SK-N-SH (cell line): ENCODE measurements at regions not wholly inside any gene's neighbourhood (a gene's known extent, or its start where the extent isn't known, plus 50 kb on each side); places are given as distances from the start of the nearest gene placed in this dataset.

Source experiments
- CTCF ChIA-PET: fragments of 300-600, 350-600 bp; formaldehyde crosslinking; extraction: SDS; loops from one replicate; lab custom pipeline; 2021; lab: Yijun Ruan, JAX
- POLR2A ChIA-PET: fragments of 350-600 bp; sonication (Branson Sonifier 250); formaldehyde crosslinking; extraction: SDS; loops from one replicate; lab custom pipeline; 2020; ENCODE audit warnings: antibody characterized with exemption, inconsistent platforms; lab: Yijun Ruan, JAX
- DNase-seq: peaks from one replicate; pipeline ENCODE4 v3.0.0; 2012
- H2AFZ ChIP-seq: fragments of 200-600 bp; sonication (generic); 2 replicates; pipeline ENCODE4 v1.8.1; 2016; ENCODE audit warnings: antibody characterized with exemption, mild to moderate bottlenecking, low read depth
- H3F3A ChIP-seq: fragments of 200-600 bp; sonication (generic); replicated peaks from 2 replicates; pipeline ENCODE3; 2016; ENCODE audit warnings: antibody characterized with exemption, mild to moderate bottlenecking; ENCODE audit not compliant: insufficient read depth
- H3K27ac ChIP-seq, 2 experiments: fragments of 200-500 bp in 1 of 2; fragments of 200-600 bp in 1 of 2; sonication (Bioruptor generic) in 1 of 2; sonication (generic), shearing (Covaris generic) in 1 of 2; 2 replicates each; pipeline versions ENCODE4 v1.5.1 to v1.6.1; 2014 to 2016; ENCODE audit warnings: low read depth in 2 of 2, inconsistent platforms in 1 of 2, low read length in 1 of 2, mild to moderate bottlenecking in 1 of 2, mixed read lengths in 1 of 2
- H3K27me3 ChIP-seq: fragments of 200-600 bp; sonication (generic), shearing (Covaris generic); 2 replicates; pipeline ENCODE4 v1.6.1; 2016; ENCODE audit warnings: mixed run types; ENCODE audit not compliant: insufficient read depth
- H3K36me3 ChIP-seq, 2 experiments: fragments of 200-500 bp in 1 of 2; fragments of 200-600 bp in 1 of 2; sonication (Bioruptor generic) in 1 of 2; sonication (generic) in 1 of 2; replicated peaks in 1 of 2; 2 replicates each; pipeline versions ENCODE3 to v1.5.1; 2014 to 2016; ENCODE audit warnings: low read length in 1 of 2, mild to moderate bottlenecking in 1 of 2; ENCODE audit not compliant: insufficient read depth in 2 of 2, control insufficient read depth in 1 of 2
- H3K4me1 ChIP-seq, 2 experiments: fragments of 200-500 bp in 1 of 2; fragments of 200-600 bp in 1 of 2; sonication (Bioruptor generic) in 1 of 2; sonication (generic), shearing (Covaris generic) in 1 of 2; 2 replicates each; pipeline versions ENCODE4 v1.5.1 to v1.6.1; 2014 to 2016; ENCODE audit warnings: low read depth in 1 of 2, low read length in 1 of 2, mixed run types in 1 of 2; ENCODE audit not compliant: insufficient read depth in 2 of 2, control insufficient read depth in 1 of 2
- H3K4me2 ChIP-seq: fragments of 200-600 bp; sonication (generic), shearing (Covaris generic); 2 replicates; pipeline ENCODE4 v1.6.1; 2017; ENCODE audit warnings: mixed run types
- H3K4me3 ChIP-seq, 2 experiments: fragments of 200-500 bp in 1 of 2; fragments of 200-600 bp in 1 of 2; sonication (Bioruptor generic) in 1 of 2; sonication (generic), shearing (Covaris generic) in 1 of 2; 2 replicates each; pipeline versions ENCODE4 v1.5.1 to v1.8.1; 2014 to 2016; ENCODE audit warnings: low read depth in 2 of 2, inconsistent platforms in 1 of 2, low read length in 1 of 2, mild to moderate bottlenecking in 1 of 2, mixed read lengths in 1 of 2, moderate library complexity in 1 of 2
- H3K79me2 ChIP-seq: fragments of 200-600 bp; sonication (generic); 2 replicates; pipeline ENCODE4 v1.8.1; 2017; ENCODE audit warnings: mild to moderate bottlenecking; ENCODE audit not compliant: insufficient read depth
- H3K9ac ChIP-seq: fragments of 200-600 bp; sonication (generic); 2 replicates; pipeline ENCODE4 v1.6.1; 2017; ENCODE audit warnings: mixed run types
- H3K9me2 ChIP-seq: fragments of 200-600 bp; sonication (generic); 2 replicates; pipeline ENCODE4 v1.6.1; 2017; ENCODE audit warnings: mixed run types
- H3K9me3 ChIP-seq: fragments of 200-600 bp; sonication (generic); 2 replicates; pipeline ENCODE4 v1.6.1; 2017; ENCODE audit warnings: mixed run types, mild to moderate bottlenecking, moderate library complexity
- H4K20me1 ChIP-seq: fragments of 200-600 bp; sonication (generic); 2 replicates; pipeline ENCODE4 v1.6.1; 2017; ENCODE audit warnings: mild to moderate bottlenecking, mixed run types; ENCODE audit not compliant: insufficient read depth
- CHD2 ChIP-seq: fragments of 150-350 bp; IDR thresholded peaks from 2 replicates; pipeline ENCODE4 v1.6.1; 2018; ENCODE audit warnings: low read length; ENCODE audit not compliant: partially characterized antibody
- EZH2phosphoT487 ChIP-seq: fragments of 200-600 bp; sonication (generic); IDR thresholded peaks from 2 replicates; pipeline ENCODE4 v1.6.1; 2017; ENCODE audit warnings: low read depth, mixed run types, mild to moderate bottlenecking, antibody characterized with exemption, moderate library complexity, borderline replicate concordance
- FOXJ3 ChIP-seq: sonication (generic); formaldehyde crosslinking; IDR thresholded peaks from 2 replicates; pipeline ENCODE4 v1.5.1; 2020; ENCODE audit warnings: mild to moderate bottlenecking, missing genetic modification reagents
- MAX ChIP-seq: IDR thresholded peaks from 2 replicates; pipeline ENCODE4 v1.4.0; 2012; ENCODE audit warnings: low read depth
- RAD21 ChIP-seq: IDR thresholded peaks from 2 replicates; pipeline ENCODE4 v1.6.1; 2012; ENCODE audit warnings: mild to moderate bottlenecking, low read length
- REST ChIP-seq: IDR thresholded peaks from 2 replicates; pipeline ENCODE4 v1.6.1; 2012; ENCODE audit warnings: mild to moderate bottlenecking, low read depth, low read length, moderate library complexity
- TAF1 ChIP-seq: IDR thresholded peaks from 2 replicates; pipeline ENCODE4 v1.6.1; 2012; ENCODE audit warnings: low read depth, mild to moderate bottlenecking, low read length, moderate library complexity, borderline replicate concordance
- USF1 ChIP-seq: IDR thresholded peaks from 2 replicates; pipeline ENCODE4 v1.4.0; 2012; ENCODE audit warnings: low read depth, borderline replicate concordance
- USF2 ChIP-seq: fragments of 150-350 bp; IDR thresholded peaks from 2 replicates; pipeline ENCODE4 v1.6.1; 2017; ENCODE audit warnings: antibody characterized with exemption, low read length, low read depth, borderline replicate concordance
- YY1 ChIP-seq: IDR thresholded peaks from 2 replicates; pipeline ENCODE4 v1.4.0; 2012; ENCODE audit warnings: low read depth, mild to moderate bottlenecking
- ZBTB33 ChIP-seq: IDR thresholded peaks from 2 replicates; pipeline ENCODE4 v1.4.0; 2012; ENCODE audit warnings: low read depth, borderline replicate concordance
- WGBS: methylation state at CpG from one replicate; pipeline ENCODE4 v1.1.6; 2017; ENCODE audit warnings: low lambda C conversion rate; 5-methylcytosine and 5-hydroxymethylcytosine counted together

- TF ChIP-seq ZBTB33 (no peak), FOXJ3 (CRISPR knock-in tag) (no peak), MAX (no peak), CHD2 (peak; percentile 15), TAF1 (no peak), USF1 (no peak), EZH2phosphoT487 (no peak), REST (no peak), RAD21 (peak; percentile 89), USF2 (no peak)
These were observed 79.1 kb upstream of the MPP7 start (continued) for GRCh38 chr10:28381903-28382347.

- Histone ChIP-seq H3K27me3 (peaks cover 50% of the 10 kb centered on the region; the same call in 1 of the 2 replicates), H3K79me2 (no peaks in the 10 kb centered on the region), H3K27ac (no peak overlapping the region), H3F3A (peaks cover 5% of the 10 kb centered on the region), H3K9me3 (no peaks in the 10 kb centered on the region), H3K9me2 (no peaks in the 10 kb centered on the region), H3K4me2 (no peak overlapping the region), H3K36me3 (no peaks in the 10 kb centered on the region), H4K20me1 (no peaks in the 10 kb centered on the region), H3K4me1 (no peaks in the 10 kb centered on the region), H3K9ac (no peak overlapping the region), H3K4me3 (no peak overlapping the region), H2AFZ (no peak overlapping the region)
- POLR2A ChIA-PET, result no interaction called here
- CTCF ChIA-PET, result interaction anchor here (0.7 to 5.7 kb wide), 10 partner anchors 9 to 393 kb away, joined by 3 to 43 read pairs (median 5); no protein-coding TSS in a partner anchor
- 4% methylated on average over 13 of the region's 13 CpGs for WGBS
- TF ChIP-seq FOXJ3 (CRISPR knock-in tag), result no peak
- no peak for TF ChIP-seq YY1
- no peak for DNase-seq
These were observed 79.8 kb upstream of the MPP7 start for GRCh38 chr10:28382525-28383269.
